Neural progenitor cell (in vitro differentiated cells): ENCODE measurements at regions not wholly inside any gene's neighbourhood (a gene's known extent, or its start where the extent isn't known, plus 50 kb on each side); places are given as distances from the start of the nearest gene placed in this dataset.

Experiments
- DNase-seq: peaks from one replicate; pipeline ENCODE4 v3.0.0-alpha.2; 2016; ENCODE audit warnings: low spot score
- H2AFZ ChIP-seq: fragments of 200-600 bp; sonication (generic); replicated peaks from 2 replicates; pipeline ENCODE4 v1.6.1; 2016; ENCODE audit warnings: antibody characterized with exemption
- H3F3A ChIP-seq: fragments of 200-600 bp; sonication (generic); 2 replicates; pipeline ENCODE4 v1.6.1; 2016; ENCODE audit warnings: antibody characterized with exemption, low read depth
- H3K27ac ChIP-seq: fragments of 200-600 bp; sonication (generic); 2 replicates; pipeline ENCODE4 v1.5.1; 2016; ENCODE audit warnings: mild to moderate bottlenecking
- H3K27me3 ChIP-seq: fragments of 200-600 bp; sonication (generic); 2 replicates; pipeline ENCODE4 v1.6.1; 2016; ENCODE audit warnings: mild to moderate bottlenecking, moderate library complexity
- H3K36me3 ChIP-seq: fragments of 200-600 bp; sonication (generic); 2 replicates; pipeline ENCODE4 v1.5.1; 2016
- H3K4me1 ChIP-seq: fragments of 200-600 bp; sonication (generic); 2 replicates; pipeline ENCODE4 v1.6.1; 2016; ENCODE audit warnings: mixed run types
- H3K4me2 ChIP-seq: fragments of 200-600 bp; sonication (generic); 2 replicates; pipeline ENCODE4 v1.6.1; 2016
- H3K4me3 ChIP-seq: fragments of 200-600 bp; sonication (generic); 2 replicates; pipeline ENCODE4 v1.5.1; 2016
- H3K79me2 ChIP-seq: fragments of 200-600 bp; sonication (generic); 2 replicates; pipeline ENCODE4 v1.6.1; 2016; ENCODE audit warnings: low read depth
- H3K9ac ChIP-seq: fragments of 200-600 bp; sonication (generic); 2 replicates; pipeline ENCODE4 v1.6.1; 2016
- H3K9me3 ChIP-seq: fragments of 200-600 bp; sonication (generic); 2 replicates; pipeline ENCODE4 v1.5.1; 2016; ENCODE audit warnings: low read depth
- H4K20me1 ChIP-seq: fragments of 200-600 bp; sonication (generic); 2 replicates; pipeline ENCODE4 v1.6.1; 2016; ENCODE audit warnings: low read depth
- H3K27ac Mint-ChIP-seq: 3 replicates; pipeline ENCODE4 v1.8.0; 2021; ENCODE audit warnings: mixed read lengths
- H3K27me3 Mint-ChIP-seq: 2 replicates; pipeline ENCODE4 v1.8.0; 2022; ENCODE audit warnings: low read depth, mild to moderate bottlenecking, inconsistent platforms, moderate library complexity, mixed read lengths; ENCODE audit not compliant: insufficient read depth
- H3K36me3 Mint-ChIP-seq: 3 replicates; pipeline ENCODE4 v1.8.0; 2021; ENCODE audit warnings: mixed read lengths
- H3K4me1 Mint-ChIP-seq: 3 replicates; pipeline ENCODE4 v1.8.0; 2021; ENCODE audit warnings: mixed read lengths
- H3K4me3 Mint-ChIP-seq: 3 replicates; pipeline ENCODE4 v1.8.0; 2021; ENCODE audit warnings: mild to moderate bottlenecking, moderate library complexity, mixed read lengths
- H3K9me3 Mint-ChIP-seq: 3 replicates; pipeline ENCODE4 v1.8.0; 2020; ENCODE audit warnings: mixed read lengths
- CTCF ChIP-seq: fragments of 200-600 bp; sonication (generic); IDR thresholded peaks from 2 replicates; pipeline ENCODE4 v1.5.1; 2017; ENCODE audit warnings: antibody characterized with exemption, mild to moderate bottlenecking
- EZH2 ChIP-seq: fragments of 200-600 bp; sonication (generic); IDR thresholded peaks from 2 replicates; pipeline ENCODE4 v1.6.1; 2017; ENCODE audit warnings: antibody characterized with exemption, mild to moderate bottlenecking, moderate library complexity
- EZH2phosphoT487 ChIP-seq: fragments of 200-600 bp; sonication (generic); IDR thresholded peaks from 2 replicates; pipeline ENCODE4 v1.6.1; 2017; ENCODE audit warnings: antibody characterized with exemption

GRCh38 chr1:4562321-4562720 lies 92.1 kb upstream of the AJAP1 start:
- DNase-seq, result no peak
- Histone ChIP-seq H3K27me3 (no peaks in the 10 kb centered on the region), H3K27ac (no peak overlapping the region), H3K4me1 (no peaks in the 10 kb centered on the region), H2AFZ (no peak overlapping the region), H3K4me3 (no peak overlapping the region), H3K4me2 (no peak overlapping the region), H3K79me2 (no peaks in the 10 kb centered on the region), H3K9me3 (no peaks in the 10 kb centered on the region), H4K20me1 (no peaks in the 10 kb centered on the region), H3F3A (no peaks in the 10 kb centered on the region), H3K36me3 (no peaks in the 10 kb centered on the region), H3K9ac (no peak overlapping the region)
- Mint-ChIP-seq H3K27ac (no peak overlapping the region), H3K4me3 (no peak overlapping the region), H3K36me3 (no peaks in the 10 kb centered on the region), H3K27me3 (peaks cover 4% of the 10 kb centered on the region), H3K9me3 (no peaks in the 10 kb centered on the region), H3K4me1 (no peaks in the 10 kb centered on the region)
- no peak for TF ChIP-seq EZH2
- no peak for TF ChIP-seq CTCF
- TF ChIP-seq EZH2phosphoT487, result no peak

GRCh38 chr1:4563586-4563985 lies 90.8 kb upstream of the AJAP1 start:
- TF ChIP-seq EZH2phosphoT487, result no peak
- no peak for TF ChIP-seq EZH2
- Histone ChIP-seq H3K27me3 (no peaks in the 10 kb centered on the region), H3K79me2 (no peaks in the 10 kb centered on the region), H3K27ac (no peak overlapping the region), H3K4me3 (no peak overlapping the region), H3K9ac (no peak overlapping the region), H3F3A (no peaks in the 10 kb centered on the region), H4K20me1 (no peaks in the 10 kb centered on the region), H3K4me1 (no peaks in the 10 kb centered on the region), H2AFZ (no peak overlapping the region), H3K36me3 (no peaks in the 10 kb centered on the region), H3K4me2 (no peak overlapping the region), H3K9me3 (no peaks in the 10 kb centered on the region)
- DNase-seq, result no peak
- Mint-ChIP-seq H3K36me3 (no peaks in the 10 kb centered on the region), H3K27me3 (peaks cover 4% of the 10 kb centered on the region), H3K9me3 (no peaks in the 10 kb centered on the region), H3K27ac (no peak overlapping the region), H3K4me3 (no peak overlapping the region), H3K4me1 (peaks cover 8% of the 10 kb centered on the region)

- Mint-ChIP-seq H3K27me3 (peaks cover 4% of the 10 kb centered on the region), H3K36me3 (no peaks in the 10 kb centered on the region), H3K9me3 (no peaks in the 10 kb centered on the region), H3K4me1 (peaks cover 8% of the 10 kb centered on the region), H3K27ac (no peak overlapping the region), H3K4me3 (no peak overlapping the region)
- no peaks in the 10 kb centered on the region for H3F3A ChIP-seq
- H2AFZ ChIP-seq, result no peak overlapping the region
- no peaks in the 10 kb centered on the region for H3K36me3 ChIP-seq
- H3K4me2 ChIP-seq, result no peak overlapping the region
- no peaks in the 10 kb centered on the region for H3K4me1 ChIP-seq
- DNase-seq, result no peak
- no peak overlapping the region for H3K9ac ChIP-seq
- no peak overlapping the region for H3K4me3 ChIP-seq
- H4K20me1 ChIP-seq, result no peaks in the 10 kb centered on the region
- H3K27ac ChIP-seq, result no peak overlapping the region
- H3K9me3 ChIP-seq, result no peaks in the 10 kb centered on the region
- no peaks in the 10 kb centered on the region for H3K79me2 ChIP-seq
- no peaks in the 10 kb centered on the region for H3K27me3 ChIP-seq
- no peak for TF ChIP-seq EZH2phosphoT487
- TF ChIP-seq EZH2, result no peak
- TF ChIP-seq CTCF, result no peak
These were observed 90.4 kb upstream of the AJAP1 start for GRCh38 chr1:4564051-4564450.

- Histone ChIP-seq H3K27ac (no peak overlapping the region), H3K4me3 (no peak overlapping the region), H3K27me3 (no peaks in the 10 kb centered on the region), H2AFZ (no peak overlapping the region), H3K9ac (no peak overlapping the region), H3K4me2 (no peak overlapping the region), H3K4me1 (no peaks in the 10 kb centered on the region), H3K36me3 (no peaks in the 10 kb centered on the region), H4K20me1 (no peaks in the 10 kb centered on the region), H3F3A (no peaks in the 10 kb centered on the region), H3K79me2 (no peaks in the 10 kb centered on the region), H3K9me3 (no peaks in the 10 kb centered on the region)
- Mint-ChIP-seq H3K36me3 (no peaks in the 10 kb centered on the region), H3K27ac (no peak overlapping the region), H3K4me3 (no peak overlapping the region), H3K27me3 (peaks cover 2% of the 10 kb centered on the region), H3K4me1 (peaks cover 8% of the 10 kb centered on the region), H3K9me3 (no peaks in the 10 kb centered on the region)
- TF ChIP-seq CTCF (no peak), EZH2phosphoT487 (no peak), EZH2 (no peak)
- no peak for DNase-seq
These were observed 89.2 kb upstream of the AJAP1 start for GRCh38 chr1:4565166-4565565.
